GM19468 (cell line): ENCODE measurements at regions not wholly inside any gene's neighbourhood (a gene's known extent, or its start where the extent isn't known, plus 50 kb on each side); places are given as distances from the start of the nearest gene placed in this dataset.

Source experiments
- ATAC-seq: cut with Tn5 transposase; IDR thresholded peaks from one replicate; pipeline ENCODE4 v1.9.1; 2021; ENCODE audit warnings: mild to moderate bottlenecking, moderate library complexity, moderate number of reproducible peaks; ENCODE audit not compliant: unreplicated experiment; ENCODE audit errors: extremely low read depth

- ATAC-seq = no peak
Observed at GRCh38 chr18:41761333-41762018, 193.6 kb upstream of the PIK3C3 start.

DNA sequence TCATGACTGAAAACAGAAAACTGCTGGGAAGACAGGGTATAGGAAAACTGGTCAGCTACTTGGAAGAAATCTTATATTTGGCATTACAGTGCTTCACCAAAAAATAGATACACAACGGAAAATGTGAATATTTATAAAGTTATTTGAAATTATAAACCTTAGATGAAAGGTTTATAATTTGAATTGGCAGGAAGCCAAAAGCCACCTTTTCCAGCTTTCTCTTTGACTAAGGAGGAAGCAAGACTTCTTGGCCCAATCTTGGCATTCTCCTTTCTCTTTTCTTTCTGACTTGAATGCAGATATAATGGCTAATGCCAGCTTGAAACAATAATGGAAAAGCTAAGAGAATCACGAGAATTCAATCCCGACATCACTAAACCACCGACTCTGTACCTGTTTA lies 196.5 kb upstream of the PIK3C3 start:
- no peak for ATAC-seq

DNA sequence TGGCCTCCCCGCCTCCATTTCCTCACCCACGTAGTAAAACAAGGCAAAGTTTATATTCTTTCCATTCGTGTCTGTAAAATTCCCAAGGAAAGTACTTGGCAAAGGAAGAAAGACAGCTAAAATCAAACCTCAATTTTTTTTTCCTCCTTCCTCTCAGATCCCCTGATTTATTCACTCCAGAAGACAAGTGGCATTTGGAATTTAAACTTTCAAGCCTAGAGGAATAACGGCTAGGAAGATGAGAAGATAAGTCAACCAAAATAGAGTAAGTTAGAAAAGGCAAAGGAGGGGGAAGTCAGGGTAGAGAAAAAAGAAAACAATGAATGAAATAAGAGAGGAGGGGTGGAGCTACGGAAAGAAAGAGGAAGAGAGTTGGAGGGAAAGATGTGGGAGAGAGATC lies 198.9 kb upstream of the PIK3C3 start:
- ATAC-seq = no peak

DNA sequence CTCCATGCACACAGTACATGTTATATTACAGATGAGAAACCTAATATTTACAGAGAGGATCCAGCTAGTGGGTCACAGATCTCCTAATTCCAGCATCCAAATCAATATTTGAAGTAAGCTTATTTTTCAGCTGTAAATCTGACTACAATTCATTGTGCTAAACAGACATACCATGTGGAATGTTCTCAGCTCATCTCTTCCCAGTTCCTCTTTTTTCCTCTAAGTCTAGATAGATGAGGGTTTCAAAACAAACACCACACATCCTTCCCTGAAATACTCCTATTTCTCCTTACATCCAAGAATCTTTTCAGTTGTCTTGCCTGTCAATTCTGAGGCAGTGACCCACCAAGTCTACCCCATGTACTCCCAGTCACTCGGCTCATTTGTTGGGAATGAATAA lies 200.7 kb upstream of the PIK3C3 start:
- ATAC-seq = no peak

DNA sequence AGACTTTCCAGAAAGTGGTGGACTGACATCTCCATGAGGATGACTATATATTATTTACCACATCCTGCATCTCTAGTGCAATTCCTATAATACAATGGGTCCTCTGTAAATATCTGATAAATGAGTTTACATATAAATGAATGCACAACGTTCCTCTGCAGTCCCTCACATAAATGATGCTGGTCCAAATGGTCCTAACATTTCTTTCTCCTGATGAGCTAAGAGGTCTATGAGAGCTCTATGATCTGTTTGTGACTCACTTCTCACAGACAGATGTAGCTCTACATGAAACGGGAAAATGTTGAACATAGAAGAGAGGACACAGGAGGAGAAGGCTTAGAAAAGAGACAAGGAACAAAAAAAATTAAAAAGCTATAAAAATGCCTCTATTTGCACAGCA lies 201.2 kb upstream of the PIK3C3 start:
- ATAC-seq = no peak

DNA sequence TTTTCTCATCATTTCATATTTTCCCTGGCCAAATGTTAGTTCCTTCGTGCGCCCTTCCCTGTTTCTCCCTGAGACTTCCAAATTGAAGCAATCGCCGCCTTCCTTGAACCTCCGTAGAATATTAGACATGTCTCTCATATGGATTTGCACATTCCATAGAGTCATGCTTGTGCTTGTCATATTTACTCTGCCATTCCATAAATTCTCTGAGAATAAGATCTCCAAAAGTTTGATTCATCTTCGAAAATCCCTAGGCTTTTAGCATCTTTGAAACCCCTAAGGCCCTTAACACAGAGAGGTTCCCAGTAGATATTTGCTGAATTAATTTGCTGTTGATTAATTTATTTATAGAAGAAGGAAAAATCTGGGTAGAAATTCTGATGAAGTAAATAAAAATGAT lies 202.2 kb upstream of the PIK3C3 start:
- ATAC-seq = no peak

DNA sequence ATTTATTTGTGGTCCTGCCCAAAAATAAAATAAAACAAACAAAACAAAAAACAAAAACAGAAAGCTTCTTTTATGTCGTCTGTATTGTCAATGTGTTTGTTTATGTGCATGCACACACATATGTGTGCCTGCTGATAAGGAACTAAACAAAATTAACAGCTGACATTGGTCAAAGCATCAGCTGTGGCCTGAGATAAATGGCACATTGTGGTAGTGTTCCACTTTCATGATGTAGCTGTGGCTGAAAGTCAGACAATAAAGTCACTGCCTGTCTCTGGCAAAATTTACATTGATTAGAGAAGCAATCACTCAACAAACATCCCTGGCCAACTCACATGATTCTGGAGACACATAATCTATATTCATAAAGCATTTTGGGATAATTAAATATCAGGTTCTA lies 203.4 kb upstream of the PIK3C3 start:
- no peak for ATAC-seq

DNA sequence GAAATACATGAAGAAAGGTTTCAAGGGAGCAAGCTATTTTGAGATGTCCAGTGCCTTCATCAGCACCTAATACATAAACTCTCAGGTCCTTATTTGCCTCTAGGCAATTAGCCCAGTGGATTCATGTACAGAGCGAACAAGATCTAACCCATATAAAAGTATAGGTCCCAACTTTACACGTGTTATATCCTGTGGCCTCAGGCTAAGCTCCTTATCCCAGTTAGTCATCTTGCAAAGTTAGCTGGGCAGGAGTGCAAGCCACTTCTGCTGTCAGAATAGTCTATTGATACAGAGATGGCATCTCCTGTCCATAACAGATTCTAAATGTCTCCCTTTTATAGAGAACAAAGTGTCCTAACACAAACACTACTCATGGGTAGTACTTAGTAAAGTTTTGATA lies 203.9 kb upstream of the PIK3C3 start:
- no peak for ATAC-seq

- no peak for ATAC-seq
Observed at GRCh38 chr18:41747723-41748242, 207.3 kb upstream of the PIK3C3 start.

- ATAC-seq = peak; percentile 51
Observed at GRCh38 chr18:41745166-41746049, 209.6 kb upstream of the PIK3C3 start.

GRCh38 chr18:41744421-41745030 lies 210.5 kb upstream of the PIK3C3 start:
- ATAC-seq = no peak

- no peak for ATAC-seq
Observed at GRCh38 chr18:41737218-41737617, 217.8 kb upstream of the PIK3C3 start.

DNA sequence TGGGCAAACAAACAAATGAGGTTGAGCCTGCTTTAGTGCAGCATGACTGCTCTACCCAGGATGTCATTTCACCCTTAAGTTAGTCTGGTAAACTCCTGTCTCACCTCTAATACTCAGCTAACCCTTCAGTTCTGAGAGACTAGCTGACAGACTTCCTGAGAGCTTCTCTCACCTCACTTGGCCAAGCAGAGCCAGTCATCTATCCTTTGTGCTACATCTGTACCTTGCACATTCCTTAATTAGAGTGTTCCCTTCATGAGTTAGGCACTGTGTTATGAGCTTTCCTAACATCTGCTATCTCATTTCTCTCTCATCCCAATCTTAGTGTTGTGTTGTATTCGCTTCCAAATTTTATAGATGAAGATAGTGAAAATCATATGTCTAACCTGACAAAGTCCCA lies 220.1 kb upstream of the PIK3C3 start:
- no peak for ATAC-seq

- no peak for ATAC-seq
Observed at GRCh38 chr18:41732356-41732755, 222.7 kb upstream of the PIK3C3 start.

DNA sequence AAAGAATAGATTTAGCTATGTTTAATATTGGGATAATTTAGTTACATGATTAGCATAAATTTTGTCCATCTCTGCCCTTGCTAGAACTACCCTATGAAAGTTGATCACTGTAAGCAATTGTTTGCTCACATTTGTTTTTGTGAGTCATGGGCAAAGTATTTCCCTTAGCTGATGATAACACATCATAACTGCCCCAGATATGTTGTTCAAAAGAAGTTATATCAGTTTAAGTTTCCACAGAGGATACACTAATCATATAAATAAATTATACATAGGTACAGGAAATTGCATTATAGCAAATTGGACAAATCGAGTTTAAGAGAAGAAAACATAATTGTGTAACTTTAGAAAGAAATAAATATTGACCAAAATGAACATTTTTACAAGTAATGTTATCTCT lies 223.2 kb upstream of the PIK3C3 start:
- ATAC-seq = no peak

- ATAC-seq = no peak
Observed at GRCh38 chr18:41724195-41724594, 230.8 kb upstream of the PIK3C3 start.

DNA sequence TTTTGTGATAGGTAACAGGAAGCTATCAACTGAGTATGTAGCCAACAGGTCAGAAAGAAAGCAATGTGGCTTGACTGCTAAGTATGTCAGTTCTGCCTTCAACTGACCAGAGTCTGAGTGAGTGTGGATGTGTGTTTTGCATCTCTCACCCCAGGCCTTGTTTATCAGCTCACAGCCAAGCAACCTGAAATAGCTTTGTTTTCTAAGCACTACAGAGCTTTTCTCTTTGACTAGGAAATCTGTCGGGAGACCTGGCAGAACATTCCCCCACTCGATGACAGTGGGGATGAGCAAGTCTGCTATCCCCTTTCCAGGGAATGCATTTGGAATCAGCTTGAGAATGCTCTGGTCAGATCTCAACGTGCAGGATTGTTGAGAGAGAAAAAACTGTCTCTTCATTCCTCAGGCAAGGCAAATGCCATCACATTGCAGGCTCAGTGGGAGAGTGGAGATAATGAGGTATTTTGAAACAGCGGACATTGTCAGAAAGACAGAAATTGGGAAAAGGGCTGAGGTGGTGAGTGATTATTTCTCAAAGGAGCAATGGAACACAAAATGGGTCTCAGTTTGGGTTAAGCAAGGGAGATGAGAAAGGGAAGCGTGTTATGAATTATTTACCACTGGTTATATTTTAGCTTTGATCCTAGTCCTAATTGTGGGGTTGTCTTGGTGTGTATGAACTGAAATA lies 233.8 kb upstream of the PIK3C3 start:
- no peak for ATAC-seq

GRCh38 chr18:41720226-41720625 lies 234.8 kb upstream of the PIK3C3 start:
- ATAC-seq = no peak

GRCh38 chr18:41719808-41720207 lies 235.2 kb upstream of the PIK3C3 start:
- ATAC-seq = no peak

- no peak for ATAC-seq
Observed at GRCh38 chr18:41714872-41715271, 240.2 kb upstream of the PIK3C3 start.
